SIG-M5 (cell line): ENCODE measurements at regions not wholly inside any gene's neighbourhood (a gene's known extent, or its start where the extent isn't known, plus 50 kb on each side); places are given as distances from the start of the nearest gene placed in this dataset.
"Not testable (repeated sequence)": the region's sequence is repeated elsewhere in the genome, so short reads cannot be mapped to it uniquely, and the experiment has no call there.

Experiments
- DNase-seq: peaks from one replicate; lab custom pipeline; 2025; lab: John Stamatoyannopoulos, UW

DNA sequence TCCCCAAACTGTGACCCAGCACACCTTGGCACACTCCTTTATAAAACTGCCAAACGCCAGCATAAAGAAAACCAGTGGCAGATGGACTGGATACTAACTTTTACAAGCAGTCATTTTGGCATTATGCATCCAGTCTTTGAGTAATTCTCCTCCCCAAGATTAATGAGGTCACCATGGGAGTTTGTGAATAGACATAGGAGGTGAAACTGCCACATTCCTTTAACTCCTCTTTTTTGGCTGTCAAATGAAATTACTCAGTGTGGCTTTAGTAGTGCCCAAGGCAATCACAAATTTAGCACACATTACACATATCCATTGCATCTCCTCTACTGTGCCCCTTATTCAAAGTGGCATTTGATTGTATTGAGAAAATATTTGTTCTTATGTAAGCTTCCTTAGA lies 315.3 kb upstream of the FGF13 start:
- no peak for DNase-seq

DNA sequence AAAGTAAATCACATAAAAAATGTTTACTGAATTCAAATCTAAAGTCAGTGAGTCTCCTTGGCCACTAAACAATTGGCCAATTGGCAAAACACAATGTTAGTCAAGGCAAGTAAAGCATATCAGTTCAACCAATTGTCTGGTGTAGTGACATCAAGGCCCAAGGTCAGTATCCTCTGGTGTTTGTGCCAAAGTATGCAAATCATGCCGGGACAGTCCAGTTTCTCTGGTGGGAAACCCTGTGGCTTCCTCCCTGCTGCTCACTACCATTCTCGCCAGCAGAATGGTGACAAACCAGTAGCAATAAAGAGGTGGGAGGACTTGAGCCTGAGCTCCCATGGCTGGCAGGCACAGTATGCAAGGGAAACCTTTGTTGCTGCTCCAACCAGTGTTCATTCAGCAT lies 314.9 kb upstream of the FGF13 start:
- DNase-seq = no peak

DNA sequence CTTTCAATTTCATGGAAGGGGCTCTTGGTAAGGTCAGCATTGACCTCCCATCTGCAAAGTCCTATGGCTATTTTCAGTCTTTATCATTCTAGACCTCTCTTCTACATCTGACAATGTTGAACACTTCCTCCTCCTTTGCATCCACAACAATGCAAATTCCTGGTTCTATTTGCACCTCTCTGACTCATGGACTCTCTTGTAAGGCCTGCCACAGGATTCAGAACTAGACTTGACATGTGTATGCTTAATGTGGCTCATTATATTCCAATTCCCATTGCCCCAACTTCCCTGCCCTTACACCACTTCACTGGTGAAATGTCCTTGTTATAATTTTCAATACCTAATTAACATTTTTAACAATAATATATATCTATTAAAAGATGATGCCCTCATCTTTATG lies 314.3 kb upstream of the FGF13 start:
- no peak for DNase-seq

DNA sequence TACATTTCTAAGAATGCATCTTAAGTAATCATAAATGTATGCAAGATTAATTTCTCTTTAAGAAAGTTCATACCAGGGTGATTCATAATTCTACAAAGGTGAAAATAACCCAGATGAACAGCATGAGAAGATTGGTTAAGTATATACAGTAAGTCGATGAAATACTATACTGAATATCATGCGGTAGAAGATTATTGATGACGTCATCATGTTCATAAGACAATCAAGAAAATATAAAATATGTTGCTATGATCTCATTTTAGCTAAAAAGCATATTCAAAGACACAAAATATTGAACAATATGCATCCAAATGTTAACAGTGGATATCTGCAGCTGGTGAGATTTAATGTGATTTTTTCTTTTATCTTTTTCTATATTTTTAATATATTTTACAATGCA lies 312.0 kb upstream of the FGF13 start:
- no peak for DNase-seq

DNA sequence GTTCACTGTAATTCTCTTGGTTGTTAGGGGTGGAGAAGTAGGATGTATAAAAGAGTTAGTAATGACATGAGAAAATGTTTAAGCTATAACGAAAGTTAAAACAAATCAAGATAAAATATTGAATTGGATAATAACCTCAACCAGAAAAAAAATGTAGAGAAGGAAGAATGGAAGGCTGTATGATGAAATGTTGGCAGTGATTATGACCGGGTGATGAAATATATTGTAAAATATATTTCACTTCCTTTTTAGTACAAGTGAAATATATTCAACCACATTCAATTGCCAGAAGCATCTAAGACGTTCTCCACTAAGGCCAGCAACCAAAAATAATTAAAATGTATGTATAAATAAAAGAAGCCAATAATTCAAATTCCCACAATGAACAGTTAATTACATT lies 309.3 kb upstream of the FGF13 start:
- peak; percentile 0 for DNase-seq

DNA sequence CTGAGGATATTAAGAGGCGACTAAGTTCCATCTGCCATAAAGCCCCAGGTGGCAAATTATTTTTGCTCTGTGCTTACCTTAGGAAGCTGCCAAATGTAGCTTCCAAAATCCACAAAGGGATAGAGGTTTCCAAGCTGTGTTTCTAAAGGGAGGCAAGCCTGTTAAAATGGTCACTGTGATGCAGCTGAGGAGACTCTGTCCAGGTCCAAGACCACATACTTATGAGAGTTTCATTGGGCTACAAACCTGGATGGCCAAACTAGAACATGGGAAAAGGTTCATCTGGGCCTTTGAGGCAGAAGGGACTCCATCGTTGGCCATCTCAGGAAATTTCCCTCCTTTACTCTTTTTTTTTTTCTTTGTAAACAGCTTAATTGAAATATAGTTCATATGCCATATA lies 306.9 kb upstream of the FGF13 start:
- no peak for DNase-seq

DNA sequence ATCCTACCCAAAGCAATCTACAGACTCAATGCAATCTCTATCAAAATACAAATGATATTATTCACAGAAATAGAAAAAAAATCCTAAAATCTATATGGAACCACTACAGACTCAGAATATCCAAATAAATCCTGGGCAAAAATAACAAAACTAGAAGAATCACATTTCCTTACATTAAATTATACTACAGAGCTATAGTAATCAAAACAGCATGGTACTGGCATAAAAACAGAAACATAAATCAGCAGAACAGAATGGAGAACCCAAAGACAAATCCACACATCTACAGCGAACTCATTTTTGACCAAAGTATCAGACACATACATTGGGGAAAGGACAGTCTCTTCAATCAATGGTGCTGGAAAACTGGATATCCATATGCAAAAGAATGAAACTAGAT lies 304.1 kb upstream of the FGF13 start:
- DNase-seq = no peak

DNA sequence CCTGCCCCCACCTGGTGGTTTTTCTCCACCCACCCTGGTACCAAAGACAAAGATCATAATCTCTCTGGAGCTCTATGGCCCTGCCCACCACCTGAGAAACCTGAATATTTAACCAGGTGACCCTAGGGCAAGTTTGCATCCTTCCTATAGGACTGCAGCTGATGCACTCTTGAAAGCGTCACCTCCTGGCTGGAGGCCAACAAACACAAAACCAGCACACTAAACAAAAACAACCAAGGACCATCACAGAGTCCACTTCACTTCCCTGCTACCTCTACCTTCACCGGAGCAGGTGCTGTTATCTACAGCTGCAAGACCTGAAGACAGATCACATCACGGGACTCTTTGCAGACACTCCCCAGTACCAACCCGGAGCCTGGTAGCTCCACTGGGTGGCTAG lies 296.7 kb upstream of the FGF13 start:
- DNase-seq = no peak

DNA sequence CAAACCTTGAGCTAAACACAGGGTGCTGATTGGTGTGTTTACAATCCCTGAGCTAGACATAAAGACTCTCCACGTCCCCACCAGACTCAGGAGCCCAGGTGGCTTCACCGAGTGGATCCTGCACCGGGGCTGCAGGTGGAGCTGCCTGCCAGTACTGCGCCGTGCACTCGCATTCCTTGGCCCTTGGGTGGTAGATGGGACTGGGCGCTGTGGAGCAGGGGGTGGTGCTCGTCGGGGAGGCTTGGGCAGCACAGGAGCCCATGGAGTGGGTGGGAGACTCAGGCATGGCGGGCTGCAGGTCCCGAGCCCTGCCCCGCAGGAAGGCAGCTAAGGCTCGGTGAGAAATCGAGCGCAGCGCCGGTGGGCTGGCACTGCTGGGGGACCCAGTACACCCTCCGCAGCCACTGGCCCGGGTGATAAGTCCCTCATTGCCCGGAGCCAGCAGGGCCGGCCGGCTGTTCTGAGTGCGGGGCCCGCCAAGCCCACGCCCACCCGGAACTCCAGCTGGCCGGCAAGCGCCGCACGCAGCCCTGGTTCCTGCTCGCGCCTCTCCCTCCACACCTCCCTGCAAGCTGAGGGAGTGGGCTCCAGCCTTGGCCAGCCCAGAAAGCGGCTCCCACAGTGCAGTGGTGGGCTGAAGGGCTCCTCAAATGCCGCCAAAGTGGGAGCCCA lies 292.5 kb upstream of the FGF13 start:
- not testable (repeated sequence) for DNase-seq

DNA sequence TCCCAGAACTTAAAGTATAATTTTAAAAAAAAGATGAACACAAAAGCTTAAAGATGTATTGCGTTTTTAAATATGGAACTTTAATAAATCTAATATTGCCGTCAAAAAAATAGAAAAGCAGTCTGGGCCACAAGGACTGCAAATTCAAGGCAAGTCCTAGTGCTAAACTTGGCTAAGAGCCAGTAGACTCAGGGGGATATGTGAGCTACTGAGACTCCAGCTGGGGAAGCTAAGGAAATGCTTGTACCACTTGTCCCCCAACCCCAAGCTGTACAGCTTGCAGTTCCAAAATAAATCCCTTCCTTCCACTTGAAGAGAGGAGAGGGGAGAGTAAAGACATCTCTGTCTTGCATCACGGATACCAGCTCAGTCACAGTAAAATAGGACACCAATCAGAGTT lies 290.8 kb upstream of the FGF13 start:
- DNase-seq = no peak

DNA sequence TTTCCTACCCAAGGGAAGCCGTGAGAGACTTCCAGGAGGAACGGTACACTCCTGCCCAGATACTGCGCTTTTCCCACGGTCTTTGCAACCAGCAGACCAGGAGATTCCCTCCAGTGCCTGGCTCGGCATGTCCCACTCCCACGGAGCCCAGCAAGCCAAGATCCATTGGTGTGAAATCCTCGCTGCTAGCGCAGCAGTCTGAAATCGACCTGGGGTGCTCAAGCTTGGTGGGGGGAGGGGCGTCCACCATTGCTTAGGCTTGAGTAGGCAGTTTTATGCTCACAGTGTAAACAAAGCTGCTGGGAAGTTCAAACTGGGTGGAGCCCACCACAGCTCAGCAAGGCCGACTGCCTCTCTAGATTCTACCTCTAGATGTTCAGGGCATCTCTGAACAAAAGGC lies 284.8 kb upstream of the FGF13 start:
- no peak for DNase-seq

DNA sequence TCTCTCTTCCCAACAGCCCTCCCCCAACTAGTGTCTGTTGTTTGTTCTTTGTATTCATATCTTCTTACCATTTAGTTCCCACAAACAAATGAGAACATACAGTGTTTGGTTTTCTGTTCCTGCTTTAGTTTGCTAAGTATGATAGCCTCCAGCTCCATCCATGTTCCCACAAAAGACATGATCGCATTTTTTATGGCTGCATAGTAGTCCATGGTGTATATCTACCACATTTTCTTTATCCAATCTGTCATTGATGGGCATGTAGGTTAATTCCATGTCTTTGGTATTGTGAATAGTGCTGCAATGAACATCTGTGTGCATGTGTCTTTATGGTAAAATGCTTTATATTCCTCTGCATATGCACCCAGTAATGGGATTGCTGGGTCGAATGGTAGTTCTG lies 283.9 kb upstream of the FGF13 start:
- no peak for DNase-seq

DNA sequence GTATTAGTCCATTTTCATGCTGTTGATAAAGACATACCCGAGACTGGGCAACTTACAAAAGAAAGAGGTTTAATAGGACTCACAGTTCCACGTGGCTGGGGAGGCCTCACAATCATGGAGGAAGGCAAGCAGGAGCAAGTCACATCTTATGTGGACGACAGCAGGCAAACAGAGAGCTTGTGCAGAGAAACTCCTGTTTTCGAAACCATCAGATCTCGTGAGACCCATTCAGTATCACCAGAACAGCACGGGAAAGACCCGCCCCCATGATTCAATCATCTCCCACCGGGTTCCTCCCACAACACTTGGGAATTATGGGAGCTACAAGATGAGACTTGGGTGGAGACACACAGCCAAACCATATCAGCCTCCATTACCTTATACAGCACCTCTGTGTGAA lies 278.9 kb upstream of the FGF13 start:
- DNase-seq = not testable (repeated sequence)

DNA sequence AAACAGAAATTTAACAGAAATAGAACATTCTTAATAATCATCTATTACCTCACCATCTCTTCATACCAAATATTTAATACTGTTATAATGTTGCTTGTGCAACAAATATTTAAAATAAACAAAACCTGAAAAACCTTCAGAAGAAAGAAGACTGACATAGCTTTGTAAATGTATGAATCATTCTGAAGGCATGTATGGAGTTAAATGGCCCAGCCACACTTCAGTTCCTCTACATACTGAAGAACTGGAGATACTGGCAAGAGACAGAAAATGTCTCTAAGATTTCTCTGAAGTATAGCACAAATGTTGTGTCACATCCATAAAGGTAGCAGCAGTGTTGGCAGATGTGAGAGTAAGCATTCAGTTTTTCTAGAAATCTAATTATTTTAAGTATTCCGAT lies 275.3 kb upstream of the FGF13 start:
- DNase-seq = no peak

DNA sequence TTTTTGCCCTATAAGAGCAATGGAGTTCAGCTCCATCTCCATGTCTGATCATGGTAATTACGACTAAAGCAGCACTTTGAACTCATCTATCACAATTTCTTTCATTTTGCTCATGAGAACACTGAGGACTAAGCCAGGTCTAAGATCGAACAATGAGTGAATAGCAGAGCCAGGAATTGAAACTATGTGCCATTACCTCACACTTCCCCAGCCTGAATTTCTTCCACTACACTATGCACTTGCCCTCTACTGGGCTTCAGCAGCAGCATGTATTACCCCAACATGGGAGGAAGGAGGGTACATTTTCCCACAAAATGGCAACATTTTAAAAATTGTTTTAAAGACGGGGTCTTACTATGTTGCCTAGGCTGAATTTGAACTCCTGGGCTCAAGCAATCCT lies 274.7 kb upstream of the FGF13 start:
- DNase-seq = no peak

DNA sequence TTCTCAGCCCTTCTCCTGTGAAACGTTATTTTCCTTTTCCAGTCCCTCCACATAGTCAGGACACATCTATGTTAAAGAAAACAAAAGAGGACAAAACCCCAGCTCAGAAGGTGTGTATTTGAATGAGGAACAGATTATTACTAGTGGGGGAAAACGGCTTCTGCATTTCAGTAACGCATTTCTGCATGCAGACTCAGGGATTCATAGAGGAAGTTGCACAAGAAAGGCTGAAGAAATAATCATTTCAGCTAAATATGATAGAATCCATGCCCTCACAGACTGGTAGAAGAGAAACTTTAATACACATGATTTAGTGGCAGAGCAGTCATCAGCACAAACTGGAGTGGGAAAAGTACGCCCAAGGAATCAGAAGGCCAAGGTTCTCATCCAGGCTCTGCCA lies 270.8 kb upstream of the FGF13 start:
- DNase-seq = no peak

DNA sequence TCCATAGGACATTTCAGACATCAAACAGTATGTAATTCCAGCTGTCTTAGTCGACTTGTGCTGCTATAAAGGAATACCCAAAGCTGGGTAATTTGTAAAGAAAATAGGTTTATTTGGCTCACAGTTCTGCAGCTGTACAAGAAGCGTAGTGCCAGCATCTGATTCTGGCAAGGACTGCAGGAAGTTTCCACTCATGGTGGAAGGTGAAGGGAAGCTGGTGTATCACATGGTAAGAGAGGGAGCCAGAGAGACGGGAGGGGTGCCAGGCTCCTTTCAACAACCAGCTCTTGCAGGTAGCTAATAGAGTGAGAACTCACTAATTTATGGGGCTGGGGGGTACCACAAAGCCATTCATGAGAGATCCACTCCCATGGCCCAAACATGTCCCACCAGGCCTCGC lies 253.0 kb upstream of the FGF13 start:
- no peak for DNase-seq

DNA sequence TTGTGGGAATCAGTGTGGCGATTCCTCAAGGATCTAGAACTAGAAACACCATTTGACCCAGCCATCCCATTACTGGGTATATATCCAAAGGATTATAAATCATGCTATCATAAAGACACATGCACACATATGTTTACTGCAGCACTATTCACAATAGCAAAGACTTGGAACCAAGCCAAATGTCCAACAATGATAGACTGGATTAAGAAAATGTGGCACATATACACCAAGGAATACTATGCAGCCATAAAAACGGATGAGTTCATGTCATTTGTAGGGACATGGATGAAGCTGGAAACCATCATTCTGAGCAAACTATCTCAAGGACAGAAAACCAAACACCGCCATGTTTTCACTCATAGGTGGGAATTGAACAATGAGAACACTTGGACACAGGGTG lies 250.9 kb upstream of the FGF13 start:
- DNase-seq = not testable (repeated sequence)

DNA sequence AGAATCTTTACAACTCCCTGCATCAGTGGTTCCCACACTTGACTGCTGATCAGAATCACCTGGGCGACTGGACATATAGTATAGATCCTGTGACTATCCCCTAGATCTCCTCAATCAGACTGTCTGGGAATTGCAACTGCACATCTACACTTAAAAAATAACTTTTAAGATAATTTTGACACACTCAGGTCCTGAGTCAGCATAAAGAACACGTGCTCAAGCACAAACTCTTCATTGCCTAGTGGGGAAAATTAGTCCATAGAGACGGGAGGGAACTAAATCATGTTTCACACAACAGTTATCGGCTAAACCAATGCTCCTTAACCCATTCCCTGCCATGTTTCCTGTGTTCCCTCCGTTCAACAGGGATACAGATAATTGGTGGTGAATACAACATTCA lies 243.5 kb upstream of the FGF13 start:
- no peak for DNase-seq

DNA sequence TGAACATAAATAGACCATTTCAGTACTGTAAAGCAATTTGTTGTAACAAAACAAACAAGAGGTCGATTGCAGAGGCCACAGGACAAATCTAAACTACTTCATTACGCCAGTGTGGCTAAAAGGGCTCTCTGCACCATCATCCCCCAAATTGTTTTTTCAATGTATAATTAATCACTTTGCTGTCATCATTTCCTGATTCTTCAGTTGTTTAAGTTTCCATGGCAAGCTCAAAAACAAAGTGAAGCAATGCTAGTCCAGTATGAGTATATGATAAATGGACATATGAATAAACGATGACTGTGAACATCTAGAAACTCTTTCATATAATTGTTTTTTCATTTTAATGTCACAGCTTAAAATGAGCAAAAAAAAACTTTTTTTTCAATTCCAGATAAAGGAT lies 235.4 kb upstream of the FGF13 start:
- no peak for DNase-seq

DNA sequence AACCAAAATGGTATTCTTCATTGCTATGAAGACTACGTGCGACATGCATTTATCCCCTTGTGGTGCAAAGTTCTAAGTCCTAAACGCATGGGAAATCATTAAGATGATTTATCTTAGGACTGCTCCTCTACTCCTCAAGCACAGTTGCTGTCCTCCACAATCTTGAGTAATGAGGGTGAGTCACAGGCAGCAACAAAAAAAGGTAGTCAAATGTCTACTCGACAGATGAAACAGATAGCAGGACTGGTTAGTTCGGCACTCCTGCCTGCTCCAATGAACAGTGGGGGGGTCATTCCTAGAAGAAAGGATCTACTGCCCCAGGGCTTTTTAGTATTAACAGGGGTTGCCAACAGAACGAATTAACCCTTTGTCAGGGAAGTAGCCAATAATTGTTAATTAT lies 233.7 kb upstream of the FGF13 start:
- DNase-seq = no peak

DNA sequence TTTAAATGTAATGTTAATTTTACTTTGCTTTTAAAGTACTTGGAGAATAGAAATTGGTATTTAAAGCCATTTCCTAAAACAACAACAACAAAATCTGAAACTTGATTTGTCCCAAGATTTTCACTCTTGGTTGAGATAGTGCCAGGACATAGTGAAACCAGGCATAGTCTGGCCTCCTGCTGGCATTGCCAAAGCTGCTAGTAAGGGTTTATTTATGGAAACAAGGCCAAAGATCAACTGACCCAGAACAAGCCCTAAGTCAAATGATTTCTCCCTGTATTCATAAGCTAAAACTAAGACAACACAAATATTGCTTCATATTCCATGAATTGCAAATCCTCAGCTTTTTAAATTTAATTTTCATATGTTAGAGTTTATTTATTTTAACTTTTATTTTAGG lies 227.5 kb upstream of the FGF13 start:
- DNase-seq = no peak

DNA sequence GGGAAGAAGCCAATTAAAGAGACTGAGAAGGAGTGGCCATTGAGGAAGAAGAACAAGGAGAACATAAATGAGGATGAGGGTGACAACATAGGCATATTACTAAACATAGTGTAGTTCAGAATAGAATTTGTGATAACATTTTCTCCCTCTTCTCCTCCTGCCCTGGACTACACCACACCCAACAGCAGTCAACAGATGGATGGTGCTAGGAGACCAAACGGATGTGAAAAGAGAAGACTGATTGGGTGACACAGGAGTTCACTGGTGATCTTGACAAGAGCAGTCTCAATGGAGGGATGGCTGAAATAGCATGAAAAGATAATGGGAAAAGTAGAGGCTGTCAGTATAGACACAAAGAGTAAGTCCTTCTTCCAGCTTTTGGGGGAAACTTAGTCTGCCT lies 226.5 kb upstream of the FGF13 start:
- DNase-seq = no peak

DNA sequence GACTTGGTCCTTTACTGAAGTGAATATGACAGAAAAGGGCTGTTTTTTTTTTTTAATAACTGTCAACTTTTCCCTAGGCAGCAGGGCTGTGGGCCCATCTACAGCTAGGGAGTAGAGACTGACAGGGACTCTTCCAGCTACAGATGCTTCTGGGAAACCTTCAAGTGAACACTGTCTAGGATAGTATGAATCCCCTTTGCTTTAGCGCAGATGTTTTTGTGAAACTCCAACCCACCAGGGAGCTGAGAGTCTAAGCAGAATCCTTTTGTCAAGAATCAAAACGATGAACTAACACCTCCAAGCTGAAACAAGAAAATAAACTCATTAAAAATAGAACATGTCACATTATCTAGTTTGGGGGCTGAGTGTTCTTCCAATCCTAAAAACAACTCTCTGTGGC lies 219.7 kb upstream of the FGF13 start:
- no peak for DNase-seq

DNA sequence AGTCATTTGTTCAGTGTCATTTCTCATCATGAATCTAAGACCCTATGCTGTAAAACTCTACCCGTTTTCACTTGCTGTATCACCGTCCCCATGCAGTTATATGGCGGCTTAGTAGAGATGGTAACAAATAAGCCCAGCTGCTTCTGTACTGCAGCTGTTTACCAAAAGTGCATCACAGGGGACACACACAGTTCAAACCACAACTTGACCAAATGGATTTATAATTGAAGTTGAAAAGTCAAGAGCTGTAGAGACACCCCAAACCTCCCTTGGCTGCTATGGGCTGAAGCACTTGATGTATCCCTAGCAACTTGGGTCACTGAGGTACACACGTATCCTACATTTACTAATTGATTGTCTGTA lies 219.0 kb upstream of the FGF13 start:
- no peak for DNase-seq
